ENCODE measurements at regions not wholly inside any gene's neighbourhood (a gene's known extent, or its start where the extent isn't known, plus 50 kb on each side); places are given as distances from the start of the nearest gene placed in this dataset.

- WGBS = 88% methylated on average over 2 of the region's 2 CpGs
- Histone ChIP-seq H3K27me3 (ENCODE audit: control insufficient read depth in 4 of 4, insufficient read depth in 4 of 4, low read length in 3 of 4) (no peaks in the 10 kb centered on the region), H3K4me3 (ENCODE audit: low read depth in 1 of 3, low read length in 3 of 3) (no peak overlapping the region), H3K9me3 (ENCODE audit: control insufficient read depth in 4 of 4, low read length in 3 of 4) (no peaks in the 10 kb centered on the region), H3K27ac (ENCODE audit: low read depth in 1 of 2, low read length in 2 of 2) (no peak overlapping the region), H3K36me3 (ENCODE audit: control insufficient read depth in 4 of 4, insufficient read depth in 3 of 4, low read depth in 1 of 4, low read length in 3 of 4) (no peaks in the 10 kb centered on the region), H3K4me1 (ENCODE audit: control insufficient read depth in 4 of 4, insufficient read depth in 4 of 4, low read length in 3 of 4) (no peaks in the 10 kb centered on the region), H3K9ac (ENCODE audit: low read depth in 1 of 2, low read length in 2 of 2) (no peak overlapping the region)
- no peak for DNase-seq (ENCODE audit: low spot score)
- TF ChIP-seq HNF4G (IDR thresholded peaks at IDR 0.05) = no peak
Measured at GRCh38 chr2:189276277-189276676, 96.7 kb upstream of the COL5A2 start.

DNA sequence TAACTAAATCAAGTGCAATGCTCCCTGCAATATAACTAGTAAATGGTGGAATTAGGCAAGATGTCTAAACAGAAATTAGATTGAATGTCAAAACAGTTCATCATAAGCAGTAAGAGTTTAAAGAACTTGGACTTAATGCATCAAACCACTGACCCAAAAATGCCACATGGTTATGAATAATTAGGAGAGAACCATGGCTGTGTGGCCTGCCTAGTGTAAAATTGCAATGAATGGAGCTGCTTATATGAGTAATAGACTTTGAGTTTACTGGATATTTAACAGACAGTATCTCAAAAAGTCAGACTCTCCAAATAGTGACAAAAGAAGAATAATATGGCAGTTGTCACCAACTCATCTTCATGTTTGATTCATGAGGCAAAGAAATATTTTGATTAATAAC, 101.6 kb upstream of the COL5A2 start:
- H3K36me3 ChIP-seq (ENCODE audit: control insufficient read depth in 4 of 4, insufficient read depth in 3 of 4, low read depth in 1 of 4, low read length in 3 of 4) = no peaks in the 10 kb centered on the region
- H3K9me3 ChIP-seq (ENCODE audit: control insufficient read depth in 4 of 4, low read length in 3 of 4) = no peaks in the 10 kb centered on the region
- no peak overlapping the region for H3K27ac ChIP-seq (ENCODE audit: low read depth in 1 of 2, low read length in 2 of 2)
- H3K27me3 ChIP-seq (ENCODE audit: control insufficient read depth in 4 of 4, insufficient read depth in 4 of 4, low read length in 3 of 4) = no peaks in the 10 kb centered on the region
- no peak for DNase-seq (ENCODE audit: low spot score)
- no peak overlapping the region for H3K4me3 ChIP-seq (ENCODE audit: low read depth in 1 of 3, low read length in 3 of 3)
- no peak overlapping the region for H3K9ac ChIP-seq (ENCODE audit: low read depth in 1 of 2, low read length in 2 of 2)
- TF ChIP-seq HNF4A (conservative IDR thresholded peaks at IDR 0.05) = no peak
- TF ChIP-seq RAD21 (IDR thresholded peaks at IDR 0.05) = no peak
- TF ChIP-seq SP1 (IDR thresholded peaks at IDR 0.05) = no peak
- no peak for TF ChIP-seq YY1 (IDR thresholded peaks at IDR 0.05)
- no peak for TF ChIP-seq FOXA2 (IDR thresholded peaks at IDR 0.05)
- no peak for TF ChIP-seq CTCF (IDR thresholded peaks at IDR 0.05; ENCODE audit: low read depth, low read length, missing input control)
- no peak for TF ChIP-seq ZBTB33 (IDR thresholded peaks at IDR 0.05)
- TF ChIP-seq HNF4G (IDR thresholded peaks at IDR 0.05) = no peak
- TF ChIP-seq ATF3 (IDR thresholded peaks at IDR 0.05) = no peak
- no peaks in the 10 kb centered on the region for H3K4me1 ChIP-seq (ENCODE audit: control insufficient read depth in 4 of 4, insufficient read depth in 4 of 4, low read length in 3 of 4)

DNA sequence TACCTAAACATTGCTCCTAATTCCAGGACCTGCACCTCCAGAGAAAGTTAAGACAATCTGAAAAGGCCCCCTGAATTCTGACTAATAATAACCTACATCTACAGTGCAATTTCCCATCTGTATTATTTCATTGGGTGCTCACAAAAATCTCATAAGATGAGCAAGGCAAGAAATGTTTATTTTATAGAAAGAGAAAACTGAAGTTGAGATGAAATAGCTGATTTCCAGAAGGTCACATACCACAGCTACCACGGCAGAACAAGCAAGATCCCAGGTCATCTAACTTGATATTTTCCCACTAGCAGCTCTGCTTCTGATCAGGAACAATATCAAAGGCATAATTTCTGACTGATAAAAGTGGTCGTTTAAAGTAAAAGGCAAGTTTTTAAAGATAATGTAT, 105.8 kb upstream of the COL5A2 start:
- TF ChIP-seq FOXA1 (IDR thresholded peaks at IDR 0.05) = no peak
- no peak for TF ChIP-seq EGR1 (IDR thresholded peaks at IDR 0.05; ENCODE audit: low read depth in 2 of 2)
- no peak for TF ChIP-seq JUND (IDR thresholded peaks at IDR 0.05)
- TF ChIP-seq GABPA (IDR thresholded peaks at IDR 0.05 in 1 of 2, conservative IDR thresholded peaks at IDR 0.05 in 1 of 2) = no peak
- H3K9ac ChIP-seq (ENCODE audit: low read depth in 1 of 2, low read length in 2 of 2) = no peak overlapping the region
- no peaks in the 10 kb centered on the region for H3K27me3 ChIP-seq (ENCODE audit: control insufficient read depth in 4 of 4, insufficient read depth in 4 of 4, low read length in 3 of 4)
- 77% methylated on average over 2 of the region's 2 CpGs for WGBS
- no peaks in the 10 kb centered on the region for H3K4me1 ChIP-seq (ENCODE audit: control insufficient read depth in 4 of 4, insufficient read depth in 4 of 4, low read length in 3 of 4)
- no peaks in the 10 kb centered on the region for H3K9me3 ChIP-seq (ENCODE audit: control insufficient read depth in 4 of 4, low read length in 3 of 4)
- no peak overlapping the region for H3K4me3 ChIP-seq (ENCODE audit: low read depth in 1 of 3, low read length in 3 of 3)
- H3K36me3 ChIP-seq (ENCODE audit: control insufficient read depth in 4 of 4, insufficient read depth in 3 of 4, low read depth in 1 of 4, low read length in 3 of 4) = no peaks in the 10 kb centered on the region
- no peak for DNase-seq (ENCODE audit: low spot score)
- no peak overlapping the region for H3K27ac ChIP-seq (ENCODE audit: low read depth in 1 of 2, low read length in 2 of 2)

All from liver (tissue), 8 donors.